ENCODE measurements at regions not wholly inside any gene's neighbourhood (a gene's known extent, or its start where the extent isn't known, plus 50 kb on each side); places are given as distances from the start of the nearest gene placed in this dataset.

- DNase-seq (ENCODE audit: low spot score), result no peak
Observed at GRCh38 chr2:57842531-57842930, 204.1 kb upstream of the VRK2 start.

GRCh38 chr2:57843158-57843557 is 203.4 kb upstream of the VRK2 start:
- no peak for DNase-seq (ENCODE audit: low spot score)

- DNase-seq (ENCODE audit: low spot score), result no peak
Observed at GRCh38 chr2:57848723-57849122, 197.9 kb upstream of the VRK2 start.

GRCh38 chr2:57849843-57850242 is 196.8 kb upstream of the VRK2 start:
- no peak for DNase-seq (ENCODE audit: low spot score)

- DNase-seq (ENCODE audit: low spot score), result no peak
Observed at GRCh38 chr2:57850415-57851130, 196.0 kb upstream of the VRK2 start.

GRCh38 chr2:57855212-57855611 is 191.4 kb upstream of the VRK2 start:
- no peak for DNase-seq (ENCODE audit: low spot score)

GRCh38 chr2:57859755-57860154 is 186.9 kb upstream of the VRK2 start:
- DNase-seq (ENCODE audit: low spot score), result no peak

- no peak for DNase-seq (ENCODE audit: low spot score)
Observed at GRCh38 chr2:57862153-57862552, 184.5 kb upstream of the VRK2 start.

- DNase-seq (ENCODE audit: low spot score), result no peak
Observed at GRCh38 chr2:57862727-57863126, 183.9 kb upstream of the VRK2 start.

- DNase-seq (ENCODE audit: low spot score), result no peak
Observed at GRCh38 chr2:57864926-57865325, 181.7 kb upstream of the VRK2 start.

GRCh38 chr2:57867730-57868129 is 178.9 kb upstream of the VRK2 start:
- DNase-seq (ENCODE audit: low spot score), result no peak

GRCh38 chr2:57868619-57869139 is 177.9 kb upstream of the VRK2 start:
- no peak for DNase-seq (ENCODE audit: low spot score)

- no peak for DNase-seq (ENCODE audit: low spot score)
Observed at GRCh38 chr2:57869758-57870344, 176.8 kb upstream of the VRK2 start.

GRCh38 chr2:57876313-57876712 is 170.3 kb upstream of the VRK2 start:
- no peak for DNase-seq (ENCODE audit: low spot score)

- no peak for DNase-seq (ENCODE audit: low spot score)
Observed at GRCh38 chr2:57877811-57878170, 168.8 kb upstream of the VRK2 start.

- no peak for DNase-seq (ENCODE audit: low spot score)
Observed at GRCh38 chr2:57878171-57878865, 168.3 kb upstream of the VRK2 start.

GRCh38 chr2:57878866-57879210 is 167.8 kb upstream of the VRK2 start:
- no peak for DNase-seq (ENCODE audit: low spot score)

GRCh38 chr2:57880446-57880845 is 166.2 kb upstream of the VRK2 start:
- no peak for DNase-seq (ENCODE audit: low spot score)

GRCh38 chr2:57880967-57881366 is 165.6 kb upstream of the VRK2 start:
- DNase-seq (ENCODE audit: low spot score), result no peak

- DNase-seq (ENCODE audit: low spot score), result peak; percentile 7
Observed at GRCh38 chr2:57881998-57882888, 164.4 kb upstream of the VRK2 start.

GRCh38 chr2:57882895-57883515 is 163.6 kb upstream of the VRK2 start:
- no peak for DNase-seq (ENCODE audit: low spot score)

- DNase-seq (ENCODE audit: low spot score), result no peak
Observed at GRCh38 chr2:57884281-57884680, 162.3 kb upstream of the VRK2 start.
